ENCODE measurements at regions not wholly inside any gene's neighbourhood (a gene's known extent, or its start where the extent isn't known, plus 50 kb on each side); places are given as distances from the start of the nearest gene placed in this dataset.
"Not testable (repeated sequence)": the region's sequence is repeated elsewhere in the genome, so short reads cannot be mapped to it uniquely, and the experiment has no call there.

DNA sequence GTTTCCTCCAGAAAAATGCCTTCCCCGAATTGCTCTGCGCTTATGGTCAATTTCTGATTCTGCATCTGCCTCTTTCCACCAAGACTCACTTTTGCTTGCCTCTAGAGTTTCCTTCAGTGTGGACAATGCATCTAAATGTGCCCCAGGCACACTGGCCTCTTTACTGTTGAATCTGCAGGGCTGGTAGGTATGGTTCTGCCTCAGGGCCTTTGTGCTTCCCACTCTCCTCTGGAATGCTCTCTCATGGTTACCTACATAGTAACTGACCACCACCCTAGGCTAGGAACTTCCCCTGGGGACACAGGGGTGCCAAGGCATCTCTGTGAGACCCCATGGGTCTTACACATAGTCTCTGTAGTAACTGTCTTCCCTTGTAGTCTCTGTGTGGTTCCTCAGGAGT lies 1258.6 kb downstream of the CDH12 start:
- DNase-seq = no peak

DNA sequence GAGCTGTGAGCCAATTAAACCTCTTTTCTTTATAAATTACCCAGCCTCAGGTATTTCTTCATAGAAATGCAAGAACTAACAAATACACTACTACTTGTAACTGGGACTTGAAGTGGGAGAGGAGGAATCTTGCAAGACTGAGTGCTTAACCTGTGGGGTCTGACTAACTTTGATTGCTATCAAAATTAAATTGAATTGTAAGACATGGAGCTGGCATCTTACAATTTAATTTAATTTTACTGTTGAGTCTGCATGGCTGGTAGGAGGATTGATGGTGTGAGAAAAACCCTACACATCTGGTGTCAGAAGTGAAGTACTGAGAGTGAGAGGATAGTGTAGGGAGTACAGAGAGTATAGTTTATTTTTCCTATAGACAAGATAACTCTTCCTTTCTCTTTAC lies 1259.9 kb downstream of the CDH12 start:
- no peak for DNase-seq

DNA sequence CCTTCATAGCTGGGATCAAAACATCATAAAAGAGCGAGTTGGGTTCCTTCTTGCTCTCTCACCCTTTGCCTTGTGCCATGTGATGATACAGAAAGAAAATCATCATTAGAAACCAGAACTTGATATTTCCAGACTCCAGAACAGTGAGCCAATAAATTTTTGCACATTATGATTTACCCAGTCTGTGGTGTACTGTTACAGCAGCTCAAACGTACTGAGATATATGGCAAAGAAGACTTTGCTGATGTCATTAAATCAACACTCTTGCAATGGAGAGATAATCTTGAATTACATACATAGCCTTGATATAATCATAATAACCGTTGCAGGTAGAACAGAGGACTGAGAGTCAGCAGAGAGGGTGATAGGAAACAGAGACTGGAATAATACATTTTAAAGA lies 1271.6 kb downstream of the CDH12 start:
- no peak for DNase-seq

DNA sequence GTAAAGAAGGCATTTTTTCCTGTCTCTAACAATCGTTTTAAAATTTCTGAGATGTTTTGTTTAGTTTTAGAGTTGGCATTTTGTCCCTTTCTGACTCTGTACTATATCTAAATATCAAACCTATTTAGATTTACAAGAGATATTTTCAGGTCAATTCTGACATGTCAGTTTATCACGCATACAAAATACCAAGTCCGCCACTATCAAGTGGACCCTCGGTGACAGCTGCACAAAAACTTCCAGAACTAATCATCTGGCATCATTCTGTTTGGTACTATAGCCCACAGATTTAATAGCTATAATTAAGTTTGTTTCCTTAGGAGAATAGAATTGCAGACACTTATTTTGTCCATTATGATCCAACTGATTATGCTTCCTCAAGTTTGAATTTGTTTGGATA lies 1278.2 kb downstream of the CDH12 start:
- no peak for DNase-seq

DNA sequence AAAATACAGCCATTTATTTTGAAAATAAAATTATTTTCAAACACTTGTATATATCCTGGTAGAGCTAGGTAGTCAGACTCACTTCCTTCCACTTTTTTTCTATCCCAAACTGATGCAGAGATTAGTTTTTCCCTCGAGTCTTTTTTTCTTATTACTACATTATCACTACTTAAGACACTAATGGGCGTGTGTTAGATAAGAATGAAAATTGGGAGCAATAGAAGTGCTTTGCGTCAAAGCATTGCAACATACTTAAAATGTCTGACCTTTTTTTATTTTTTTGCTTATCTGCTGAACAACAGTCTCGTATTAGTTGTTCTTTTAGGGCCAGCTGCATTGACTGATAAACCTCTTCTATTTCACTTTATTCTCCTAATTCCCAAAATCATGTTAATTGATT lies 1278.7 kb downstream of the CDH12 start:
- no peak for DNase-seq

DNA sequence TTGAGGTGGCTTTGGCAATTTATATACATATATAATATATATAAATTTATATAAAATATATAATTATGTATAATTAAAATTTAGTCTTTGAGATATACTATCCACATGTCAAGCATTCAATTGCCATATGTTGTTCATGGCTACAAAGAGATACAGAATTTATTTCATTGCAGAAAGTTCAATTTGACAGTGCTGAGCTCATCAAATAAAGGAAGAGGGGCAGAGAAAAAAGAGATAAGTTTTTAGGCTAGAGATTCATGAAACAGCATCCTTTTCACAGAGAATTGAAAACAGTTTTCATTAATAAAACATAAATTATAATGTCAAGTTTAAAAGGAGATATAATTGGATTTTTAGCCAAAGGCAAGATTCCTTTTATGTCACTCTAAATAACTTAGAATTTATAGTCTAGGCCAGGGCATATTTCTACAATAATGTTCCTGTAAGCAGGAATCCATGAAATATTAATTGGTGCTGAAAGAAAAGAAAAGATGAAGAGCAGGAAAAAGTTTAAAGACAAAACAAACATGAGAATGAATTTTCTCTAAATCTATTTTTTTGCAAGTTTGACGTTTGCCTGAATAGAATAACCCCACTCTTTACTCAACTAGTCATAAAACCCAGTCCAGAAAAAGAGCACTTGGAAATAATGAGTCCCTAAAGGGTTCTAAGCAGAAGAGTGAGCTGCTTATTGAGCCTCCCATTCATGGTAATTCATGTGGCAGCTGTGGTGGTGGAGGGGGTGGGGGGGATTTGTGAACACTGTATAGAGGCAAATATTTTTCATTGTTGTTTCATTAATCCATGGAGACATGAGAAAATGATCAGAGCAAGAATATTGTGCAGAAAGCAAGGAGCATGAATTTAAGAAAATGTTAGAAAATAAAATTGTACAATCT lies 1279.5 kb downstream of the CDH12 start:
- no peak for DNase-seq

DNA sequence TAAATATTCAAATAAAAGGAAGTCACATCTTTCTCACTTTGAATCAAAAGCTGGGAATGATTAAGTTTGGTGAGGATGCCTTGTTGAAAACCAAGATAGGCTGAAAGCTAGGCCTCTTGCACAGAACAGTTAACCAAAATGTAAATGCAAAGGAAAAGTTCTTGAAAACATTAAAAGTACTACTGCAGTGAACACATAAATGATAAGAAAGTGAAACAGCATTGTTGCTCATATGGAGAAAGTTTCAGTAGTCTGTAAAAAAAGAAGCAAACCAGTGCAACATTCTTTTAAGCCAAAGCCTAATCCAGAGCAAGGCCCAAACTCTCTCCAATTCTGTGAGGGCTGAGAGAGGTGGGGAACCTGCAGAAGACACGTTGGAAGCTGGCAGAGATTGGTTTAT lies 1281.9 kb downstream of the CDH12 start:
- not testable (repeated sequence) for DNase-seq

DNA sequence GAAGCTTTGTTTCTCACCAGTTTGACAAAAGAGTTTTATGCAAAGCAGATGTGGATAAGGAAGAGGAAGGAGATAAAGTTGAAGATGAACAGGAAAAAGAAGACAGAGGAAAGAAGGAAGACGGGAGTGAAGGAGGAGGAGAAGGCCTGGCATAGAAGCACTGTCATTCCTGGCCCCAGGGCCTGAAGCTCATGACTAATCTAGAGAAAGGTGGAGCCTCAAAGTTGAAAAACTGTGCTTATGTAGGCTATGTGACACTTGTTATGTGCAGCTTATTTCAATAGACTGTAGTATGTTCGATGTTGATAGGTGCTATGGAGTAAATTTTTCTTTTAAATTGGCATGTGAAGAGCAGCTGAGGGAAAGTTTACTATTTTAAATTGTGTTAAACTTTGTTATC lies 1294.0 kb downstream of the CDH12 start:
- not testable (repeated sequence) for DNase-seq

DNA sequence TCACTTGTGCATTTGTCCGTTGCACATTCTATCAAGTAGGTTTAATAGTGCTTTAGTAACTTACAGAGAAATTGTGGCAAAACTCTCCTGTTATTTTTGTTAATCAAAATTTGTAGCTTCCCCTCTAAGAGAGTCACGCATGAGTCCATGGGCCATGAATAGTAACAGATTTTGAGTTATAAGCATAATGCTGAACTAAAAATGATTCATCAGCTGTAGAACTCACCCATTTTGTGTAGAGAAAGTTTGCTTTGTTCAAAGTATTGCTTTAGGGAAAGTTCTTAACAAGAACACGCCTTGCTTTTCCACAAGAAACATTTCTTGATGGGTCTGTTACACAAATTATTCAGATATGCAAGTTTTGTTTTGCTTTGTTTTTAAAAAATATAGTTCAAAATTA lies 1300.9 kb downstream of the CDH12 start:
- not testable (repeated sequence) for DNase-seq

DNA sequence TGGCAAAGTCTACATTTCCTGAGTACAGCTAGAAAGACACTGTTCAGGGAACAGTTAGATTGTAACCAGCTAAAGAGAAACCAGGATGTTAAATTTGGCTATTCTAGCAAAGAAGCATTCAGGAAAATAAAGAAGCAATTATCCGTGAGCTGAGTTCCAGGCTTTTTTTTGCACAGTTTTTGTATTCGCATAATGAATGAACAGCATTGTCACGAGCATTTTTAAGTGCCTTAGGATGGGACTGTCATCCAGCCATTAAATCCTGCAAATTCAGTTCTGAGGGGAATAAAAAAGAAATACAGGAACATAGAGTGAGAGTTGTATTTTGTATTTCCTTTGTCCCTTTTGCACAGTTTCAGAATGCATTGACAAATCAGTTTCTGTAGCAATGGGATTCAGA lies 1302.2 kb downstream of the CDH12 start:
- DNase-seq = not testable (repeated sequence)

DNA sequence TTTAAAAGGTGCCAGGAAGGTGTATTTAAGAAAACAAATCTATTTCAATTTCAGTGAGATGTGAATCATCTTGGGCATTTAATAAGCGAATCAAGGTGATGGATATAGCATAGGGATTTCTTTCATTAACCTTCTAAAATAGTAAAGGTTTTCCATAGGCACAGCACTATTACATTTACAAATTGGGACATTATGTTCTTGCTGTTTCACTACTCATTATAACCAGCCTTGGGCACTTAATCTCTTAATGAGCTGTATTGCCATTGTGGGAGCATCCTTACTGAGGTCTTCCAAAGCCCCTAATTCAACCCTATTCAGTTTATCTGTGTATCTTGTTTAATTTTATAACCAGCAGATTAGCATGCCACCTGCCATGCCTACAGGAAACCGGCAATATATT lies 1305.5 kb downstream of the CDH12 start:
- DNase-seq = not testable (repeated sequence)

DNA sequence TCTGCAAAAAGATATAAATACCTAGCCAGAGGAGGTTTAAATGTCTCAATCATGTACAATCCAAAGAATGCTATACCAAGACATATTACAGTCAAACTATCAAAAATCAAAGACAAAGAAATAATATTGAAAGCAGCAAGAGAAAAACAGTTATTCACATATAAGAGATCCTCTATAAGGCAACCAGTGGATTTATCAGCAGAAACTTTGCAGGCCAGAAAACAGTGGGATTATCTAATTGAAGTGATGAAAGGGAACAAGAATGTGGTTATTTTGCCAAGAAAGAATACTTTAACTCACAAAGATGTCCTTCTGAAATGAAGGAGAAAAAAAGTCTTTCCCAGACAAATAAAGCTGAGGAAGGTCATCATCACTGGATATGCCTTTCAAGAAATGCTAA lies 1318.0 kb downstream of the CDH12 start:
- DNase-seq = not testable (repeated sequence)

DNA sequence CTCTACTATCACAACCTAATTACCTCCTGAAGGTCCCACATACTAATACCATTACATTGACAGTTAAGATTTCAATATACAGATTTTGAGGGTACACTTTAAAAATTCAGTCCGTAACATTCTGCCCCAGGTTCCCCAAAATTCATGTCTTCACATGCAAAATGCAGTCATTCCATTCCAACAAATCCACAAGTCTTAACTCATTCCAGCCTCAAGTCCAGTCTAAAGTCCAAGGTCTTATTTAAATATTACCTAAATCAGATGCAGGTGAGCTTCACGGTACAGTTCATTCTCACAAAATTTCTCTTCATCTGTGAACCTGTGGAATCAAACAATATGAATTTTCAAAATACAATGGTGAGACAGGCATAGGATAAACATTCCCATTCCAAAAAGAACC lies 1332.0 kb downstream of the CDH12 start:
- DNase-seq = not testable (repeated sequence)

DNA sequence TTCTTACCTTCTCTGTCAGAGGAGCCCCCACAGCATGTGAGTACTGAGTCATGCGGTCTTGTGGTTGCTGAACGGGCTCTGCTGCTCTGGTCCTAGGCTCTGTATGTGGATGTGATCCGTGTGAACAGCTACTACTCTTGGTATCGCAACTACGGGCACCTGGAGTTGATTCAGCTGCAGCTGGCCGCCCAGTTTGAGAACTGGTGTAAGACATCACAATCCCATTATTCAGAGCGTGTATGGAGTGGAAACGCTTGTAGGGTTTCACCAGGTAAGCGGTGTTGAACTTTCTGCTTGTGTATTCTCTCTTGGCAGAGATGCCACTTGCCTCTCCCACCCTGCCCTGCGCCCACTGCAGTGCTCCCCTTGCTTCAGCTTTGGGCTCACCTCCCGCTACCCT lies 1356.2 kb downstream of the CDH12 start:
- DNase-seq = not testable (repeated sequence)

DNA sequence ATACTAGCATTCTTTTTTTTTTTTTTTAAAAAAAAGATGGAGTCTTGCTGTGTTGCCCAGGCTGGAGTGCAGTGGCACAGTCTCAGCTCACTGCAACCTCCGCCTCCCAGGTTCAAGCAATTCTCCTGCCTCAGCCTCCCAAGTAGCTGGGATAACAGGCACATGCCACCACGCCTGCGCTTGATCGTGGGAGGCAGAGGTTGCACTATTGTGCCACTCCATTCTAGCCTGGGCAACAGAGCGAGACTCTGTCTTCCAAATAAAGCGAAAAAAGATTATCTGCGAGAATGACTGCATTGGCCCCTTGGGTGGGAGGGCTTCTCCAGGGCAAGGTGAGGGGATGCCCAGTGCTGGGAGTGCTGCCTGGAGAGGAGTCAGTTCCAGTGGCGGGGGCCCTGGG lies 1357.1 kb downstream of the CDH12 start:
- DNase-seq = not testable (repeated sequence)

DNA sequence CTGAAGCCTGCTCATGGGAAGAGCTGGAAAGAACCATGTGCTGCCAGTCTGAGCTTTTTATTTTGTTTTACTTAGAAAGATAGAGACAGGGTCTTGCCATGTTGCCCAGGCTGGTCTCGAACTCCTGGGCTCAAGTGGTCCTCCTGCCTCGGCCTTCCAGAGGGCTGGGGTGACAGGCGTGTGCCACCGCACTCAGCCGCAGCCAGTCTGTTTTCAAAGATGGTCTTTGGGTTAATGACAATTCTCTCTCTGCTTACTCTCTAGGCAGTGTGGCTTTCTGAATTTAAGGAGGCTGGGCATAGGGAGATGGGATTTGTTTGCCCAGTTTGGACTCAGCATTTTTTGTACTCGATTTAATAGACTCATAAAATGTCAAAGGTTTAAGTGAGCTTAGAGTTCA lies 1357.9 kb downstream of the CDH12 start:
- DNase-seq = not testable (repeated sequence)

DNA sequence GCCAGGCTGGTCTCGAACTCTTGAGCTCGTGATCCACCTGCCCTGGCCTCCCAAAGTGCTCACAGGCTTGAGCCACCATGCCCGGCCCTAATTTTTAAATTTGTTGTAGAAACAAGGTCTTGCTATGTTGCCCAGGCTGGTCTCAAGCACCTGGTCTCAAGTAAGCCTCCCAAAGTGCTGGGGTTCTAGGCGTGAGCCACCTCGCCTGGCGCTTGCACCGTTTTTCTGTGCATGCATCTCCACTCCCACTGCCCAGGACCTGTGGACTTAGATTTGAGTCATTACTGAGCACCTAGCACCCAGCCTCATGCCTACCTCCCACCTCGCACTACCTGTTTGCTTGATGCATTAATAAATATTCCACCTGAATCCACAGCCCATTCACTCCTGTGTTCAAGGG lies 1359.1 kb downstream of the CDH12 start:
- DNase-seq = not testable (repeated sequence)

DNA sequence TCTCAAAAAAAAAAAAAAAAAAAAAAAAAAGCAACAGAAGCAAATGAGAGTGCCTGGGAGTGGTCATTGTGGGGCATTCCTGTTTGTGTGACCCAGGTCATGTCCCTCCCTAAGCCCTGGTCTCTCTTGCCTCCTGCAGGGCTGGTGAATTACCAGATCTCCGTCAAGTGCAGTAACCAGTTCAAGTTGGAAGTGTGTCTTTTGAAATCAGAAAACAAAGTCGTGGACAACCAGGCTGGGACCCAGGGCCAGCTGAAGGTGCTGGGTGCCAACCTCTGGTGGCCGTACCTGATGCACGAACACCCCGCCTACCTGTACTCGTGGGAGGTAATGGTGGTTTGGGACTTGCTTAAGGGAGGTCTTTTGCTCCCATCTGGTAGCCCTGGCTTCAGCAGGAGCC lies 1362.0 kb downstream of the CDH12 start:
- not testable (repeated sequence) for DNase-seq

DNA sequence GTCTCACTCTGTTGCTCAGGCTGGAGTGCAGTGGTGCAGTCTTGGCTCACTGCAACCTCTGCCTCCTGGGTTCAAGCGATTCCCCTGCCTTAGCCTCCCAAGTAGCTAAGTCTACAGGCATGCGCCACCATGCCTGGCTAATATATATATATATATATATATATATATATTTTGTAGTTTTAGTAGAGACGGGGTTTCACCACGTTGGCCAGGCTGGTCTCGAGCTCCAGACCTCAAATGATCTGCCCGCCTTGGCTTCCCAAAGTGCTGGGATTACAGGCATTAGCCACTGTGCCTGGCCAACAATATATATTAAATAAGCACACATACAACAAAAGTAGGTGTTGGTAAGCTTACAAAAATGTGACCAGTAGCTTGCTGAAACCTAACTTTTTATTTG lies 1364.3 kb downstream of the CDH12 start:
- not testable (repeated sequence) for DNase-seq

DNA sequence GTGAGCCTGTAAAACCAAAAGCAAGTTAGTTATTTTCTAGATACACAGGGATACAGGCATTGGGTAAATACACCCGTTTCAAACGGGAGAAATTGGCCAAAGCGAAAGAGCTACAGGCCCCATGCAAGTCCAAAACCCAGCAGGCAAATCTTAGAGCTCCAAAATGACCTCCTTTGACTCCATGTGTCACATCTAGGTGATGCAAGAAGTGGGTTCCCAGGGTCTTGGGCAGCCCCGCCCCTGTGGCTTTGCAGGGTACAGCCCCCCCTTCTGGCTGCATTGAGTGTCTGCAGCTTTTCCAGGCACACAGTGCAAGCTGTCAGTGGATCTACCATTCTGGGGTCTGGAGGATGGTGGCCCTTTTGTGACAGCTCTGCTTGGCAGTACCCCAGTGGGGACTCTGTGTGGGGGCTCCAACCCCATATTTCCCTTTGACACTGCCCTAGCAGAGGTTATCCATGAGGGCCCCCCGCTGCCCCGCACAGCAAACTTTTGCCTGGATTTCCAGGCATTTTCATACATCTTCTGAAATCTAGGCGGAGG lies 1367.6 kb downstream of the CDH12 start:
- not testable (repeated sequence) for DNase-seq

DNA sequence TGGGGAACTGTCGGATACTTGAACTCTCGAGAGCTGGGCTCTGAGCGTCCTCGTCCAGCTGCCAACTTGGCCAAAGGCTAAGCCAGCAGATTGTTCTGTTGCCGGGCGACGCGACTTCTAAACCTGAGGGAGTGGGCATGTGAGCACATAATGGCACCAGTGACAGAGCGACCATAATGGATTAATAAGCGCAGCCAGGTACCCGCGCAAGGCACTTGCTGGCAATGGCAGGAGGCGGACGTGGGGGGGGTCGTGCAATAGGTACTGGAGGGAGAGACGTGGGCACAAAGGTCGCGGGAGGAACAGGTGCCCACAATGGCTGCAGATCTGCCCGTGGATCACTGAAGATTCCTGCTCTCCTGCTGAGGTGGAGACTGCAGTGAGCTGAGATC lies 1368.7 kb downstream of the CDH12 start:
- not testable (repeated sequence) for DNase-seq

DNA sequence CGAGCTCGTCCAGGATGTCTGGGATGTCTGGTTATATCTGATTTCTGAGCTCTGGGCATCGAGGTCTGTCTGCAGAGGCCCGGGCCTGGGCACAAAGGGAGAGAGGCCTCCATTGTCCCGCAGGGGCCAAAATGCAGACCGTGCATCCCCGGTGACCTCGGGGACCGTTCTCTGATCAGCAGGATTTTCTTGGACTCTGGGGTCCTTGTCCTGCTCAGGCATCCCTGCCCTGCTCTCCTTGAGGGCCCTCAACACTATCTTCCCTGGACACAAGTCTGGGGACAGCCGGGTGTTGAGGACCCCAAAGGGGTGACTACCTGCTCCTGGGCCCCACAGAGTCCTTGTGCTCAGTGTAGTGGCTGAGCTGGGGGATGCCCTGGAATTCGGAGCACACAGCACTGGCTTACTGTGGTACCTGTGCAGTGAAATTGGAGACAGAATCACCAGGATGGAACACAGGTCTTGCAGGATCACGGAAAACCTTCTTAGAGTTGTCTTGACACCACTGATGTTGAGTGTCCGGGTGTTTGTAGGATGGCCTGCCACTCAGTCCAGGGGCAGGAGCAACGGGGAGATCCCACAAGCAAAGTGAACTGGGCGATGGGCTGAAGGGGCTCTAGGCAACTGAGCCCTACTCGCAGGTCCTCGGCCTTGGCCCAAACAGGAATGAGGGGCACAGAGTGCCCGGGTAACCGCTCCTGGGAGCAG lies 1369.2 kb downstream of the CDH12 start:
- not testable (repeated sequence) for DNase-seq

DNA sequence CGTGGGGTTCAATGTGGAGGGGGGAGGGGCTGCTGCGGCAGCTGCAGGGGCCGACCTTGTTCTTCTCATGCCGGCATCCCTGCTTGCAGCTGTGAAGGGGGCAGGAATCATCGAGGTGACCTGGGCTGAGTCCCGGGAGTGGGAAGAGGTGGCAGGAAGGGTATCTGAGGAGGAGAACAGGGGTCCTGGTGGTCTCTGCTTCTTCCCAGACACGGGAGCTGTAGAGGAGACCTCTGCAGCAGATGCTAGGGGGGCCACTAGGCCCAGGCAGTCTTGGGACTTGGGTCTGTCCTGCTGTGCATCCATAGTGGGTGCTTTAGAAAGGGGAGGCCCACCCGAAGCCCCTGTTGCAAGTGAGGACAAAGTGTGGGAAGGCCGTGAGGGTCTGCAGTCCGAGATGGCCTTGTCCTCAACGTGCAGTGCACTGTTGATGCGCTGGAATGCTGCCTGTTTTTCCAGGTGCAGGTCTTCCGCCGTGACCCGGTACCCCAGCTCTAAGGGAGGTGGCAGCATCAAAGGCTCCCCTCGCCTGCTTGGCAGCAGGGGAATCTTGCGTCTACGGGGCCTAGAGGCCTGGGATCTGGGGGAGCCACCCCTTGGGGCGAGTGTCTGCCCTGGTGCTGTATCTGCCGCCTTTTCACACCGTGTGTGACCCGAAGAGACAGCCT lies 1370.0 kb downstream of the CDH12 start:
- not testable (repeated sequence) for DNase-seq

All from C1 segment of cervical spinal cord (tissue), 14 donors.